Activated CD8-positive, alpha-beta memory T cell treated with anti-CD3 and anti-CD28 coated beads, Interleukin-2, amount 10 ng/mL, durations not matched to agents 7 days and 5 days (primary cell): ENCODE measurements at regions not wholly inside any gene's neighbourhood (a gene's known extent, or its start where the extent isn't known, plus 50 kb on each side); places are given as distances from the start of the nearest gene placed in this dataset.

Source experiments
- ATAC-seq: fragments of 150-1000 bp; cut with Tn5 transposase; one replicate; pipeline ENCODE4 v1.10.0; 2021; ENCODE audit warnings: moderate library complexity
- CTCF ChIA-PET: fragments of 350-600 bp; sonication (Branson Sonifier 250); formaldehyde crosslinking; loops from one replicate; lab custom pipeline; 2021; ENCODE audit warnings: antibody characterized with exemption; lab: Charles Lee
- DNase-seq: peaks from one replicate; pipeline ENCODE4 v3.0.0-alpha.2; 2020
- H3K27ac Mint-ChIP-seq: one replicate; pipeline ENCODE4 v1.8.0; 2021; ENCODE audit warnings: mild to moderate bottlenecking, mixed read lengths
- H3K27me3 Mint-ChIP-seq: one replicate; pipeline ENCODE4 v1.8.0; 2021; ENCODE audit warnings: mixed read lengths
- H3K36me3 Mint-ChIP-seq: one replicate; pipeline ENCODE4 v1.8.0; 2021; ENCODE audit warnings: mild to moderate bottlenecking, mixed read lengths
- H3K4me1 Mint-ChIP-seq: one replicate; pipeline ENCODE4 v1.8.0; 2021; ENCODE audit warnings: mixed read lengths
- H3K4me3 Mint-ChIP-seq: one replicate; pipeline ENCODE4 v1.8.0; 2021; ENCODE audit warnings: mild to moderate bottlenecking, moderate library complexity, mixed read lengths
- H3K9me3 Mint-ChIP-seq: one replicate; pipeline ENCODE4 v1.8.0; 2022; ENCODE audit warnings: low read depth, mixed read lengths

- Mint-ChIP-seq H3K4me1 (no peaks in the 10 kb centered on the region), H3K27ac (no peak overlapping the region), H3K36me3 (no peaks in the 10 kb centered on the region), H3K4me3 (no peak overlapping the region), H3K9me3 (peaks cover 2% of the 10 kb centered on the region), H3K27me3 (peaks cover 10% of the 10 kb centered on the region)
- ATAC-seq = no peak
- CTCF ChIA-PET = no interaction called here
- no peak for DNase-seq
These were observed 284.3 kb downstream of the ICOS start for GRCh38 chr2:204220896-204221295.

GRCh38 chr2:204223046-204223445 lies 286.5 kb downstream of the ICOS start:
- Mint-ChIP-seq H3K27ac (no peak overlapping the region), H3K27me3 (peaks cover 21% of the 10 kb centered on the region), H3K4me3 (no peak overlapping the region), H3K36me3 (no peaks in the 10 kb centered on the region), H3K4me1 (no peaks in the 10 kb centered on the region), H3K9me3 (peaks cover 2% of the 10 kb centered on the region)
- ATAC-seq (no peak), DNase-seq (no peak)
- CTCF ChIA-PET = no interaction called here

- Mint-ChIP-seq H3K36me3 (no peaks in the 10 kb centered on the region), H3K27ac (no peak overlapping the region), H3K27me3 (peaks cover 24% of the 10 kb centered on the region), H3K4me1 (no peaks in the 10 kb centered on the region), H3K4me3 (no peak overlapping the region), H3K9me3 (no peaks in the 10 kb centered on the region)
- ATAC-seq (no peak), DNase-seq (no peak)
- CTCF ChIA-PET = no interaction called here
These were observed 287.0 kb downstream of the ICOS start for GRCh38 chr2:204223544-204223943.

GRCh38 chr2:204225671-204226073 lies 289.1 kb downstream of the ICOS start:
- no peaks in the 10 kb centered on the region for H3K9me3 Mint-ChIP-seq
- no peak for DNase-seq
- no peaks in the 10 kb centered on the region for H3K36me3 Mint-ChIP-seq
- no peak overlapping the region for H3K27ac Mint-ChIP-seq
- H3K27me3 Mint-ChIP-seq = peaks cover 37% of the 10 kb centered on the region
- no peak for ATAC-seq
- H3K4me3 Mint-ChIP-seq = no peak overlapping the region
- H3K4me1 Mint-ChIP-seq = no peaks in the 10 kb centered on the region
- CTCF ChIA-PET = no interaction called here

GRCh38 chr2:204226305-204226880 lies 289.8 kb downstream of the ICOS start:
- ATAC-seq (no peak), DNase-seq (no peak)
- CTCF ChIA-PET = no interaction called here
- Mint-ChIP-seq H3K4me1 (no peaks in the 10 kb centered on the region), H3K4me3 (no peak overlapping the region), H3K9me3 (no peaks in the 10 kb centered on the region), H3K27me3 (peaks cover 39% of the 10 kb centered on the region), H3K27ac (no peak overlapping the region), H3K36me3 (no peaks in the 10 kb centered on the region)

GRCh38 chr2:204228169-204228886 lies 291.8 kb downstream of the ICOS start:
- ATAC-seq = no peak
- H3K9me3 Mint-ChIP-seq = no peaks in the 10 kb centered on the region
- H3K4me1 Mint-ChIP-seq = no peaks in the 10 kb centered on the region
- H3K4me3 Mint-ChIP-seq = no peak overlapping the region
- no peak overlapping the region for H3K27ac Mint-ChIP-seq
- no peaks in the 10 kb centered on the region for H3K36me3 Mint-ChIP-seq
- no peak for DNase-seq
- peaks cover 41% of the 10 kb centered on the region for H3K27me3 Mint-ChIP-seq
- CTCF ChIA-PET = no interaction called here

- CTCF ChIA-PET = no interaction called here
- no peaks in the 10 kb centered on the region for H3K4me1 Mint-ChIP-seq
- no peaks in the 10 kb centered on the region for H3K9me3 Mint-ChIP-seq
- ATAC-seq = no peak
- DNase-seq = no peak
- H3K4me3 Mint-ChIP-seq = no peak overlapping the region
- no peaks in the 10 kb centered on the region for H3K36me3 Mint-ChIP-seq
- H3K27me3 Mint-ChIP-seq = peaks cover 14% of the 10 kb centered on the region
- no peak overlapping the region for H3K27ac Mint-ChIP-seq
These were observed 297.7 kb downstream of the ICOS start for GRCh38 chr2:204234248-204234647.

GRCh38 chr2:204234879-204235278 lies 298.3 kb downstream of the ICOS start:
- no peaks in the 10 kb centered on the region for H3K9me3 Mint-ChIP-seq
- H3K4me1 Mint-ChIP-seq = no peaks in the 10 kb centered on the region
- CTCF ChIA-PET = no interaction called here
- no peak for ATAC-seq
- no peak overlapping the region for H3K27ac Mint-ChIP-seq
- H3K27me3 Mint-ChIP-seq = peaks cover 12% of the 10 kb centered on the region
- no peaks in the 10 kb centered on the region for H3K36me3 Mint-ChIP-seq
- no peak for DNase-seq
- H3K4me3 Mint-ChIP-seq = no peak overlapping the region

- Mint-ChIP-seq H3K4me3 (no peak overlapping the region), H3K36me3 (no peaks in the 10 kb centered on the region), H3K27ac (no peak overlapping the region), H3K9me3 (no peaks in the 10 kb centered on the region), H3K27me3 (peaks cover 12% of the 10 kb centered on the region), H3K4me1 (no peaks in the 10 kb centered on the region)
- DNase-seq (no peak), ATAC-seq (no peak)
- CTCF ChIA-PET = no interaction called here
These were observed 300.9 kb downstream of the ICOS start for GRCh38 chr2:204237416-204237815.

GRCh38 chr2:204239411-204240165 lies 303.0 kb downstream of the ICOS start:
- ATAC-seq (no peak), DNase-seq (no peak)
- H3K36me3 Mint-ChIP-seq = no peaks in the 10 kb centered on the region
- H3K9me3 Mint-ChIP-seq = no peaks in the 10 kb centered on the region
- no peak overlapping the region for H3K27ac Mint-ChIP-seq
- CTCF ChIA-PET = no interaction called here
- no peak overlapping the region for H3K4me3 Mint-ChIP-seq
- peaks cover 5% of the 10 kb centered on the region for H3K4me1 Mint-ChIP-seq
- peaks cover 19% of the 10 kb centered on the region for H3K27me3 Mint-ChIP-seq

- DNase-seq (no peak), ATAC-seq (no peak)
- Mint-ChIP-seq H3K27me3 (peaks cover 21% of the 10 kb centered on the region), H3K9me3 (no peaks in the 10 kb centered on the region), H3K27ac (no peak overlapping the region), H3K36me3 (no peaks in the 10 kb centered on the region), H3K4me3 (no peak overlapping the region), H3K4me1 (peaks cover 5% of the 10 kb centered on the region)
- CTCF ChIA-PET = no interaction called here
These were observed 304.3 kb upstream of the PARD3B start for GRCh38 chr2:204240961-204241360.

- H3K4me3 Mint-ChIP-seq = no peak overlapping the region
- no peaks in the 10 kb centered on the region for H3K9me3 Mint-ChIP-seq
- H3K27me3 Mint-ChIP-seq = peaks cover 31% of the 10 kb centered on the region
- DNase-seq = no peak
- no peak overlapping the region for H3K27ac Mint-ChIP-seq
- ATAC-seq = no peak
- CTCF ChIA-PET = no interaction called here
- H3K36me3 Mint-ChIP-seq = no peaks in the 10 kb centered on the region
- H3K4me1 Mint-ChIP-seq = peaks cover 3% of the 10 kb centered on the region
These were observed 295.8 kb upstream of the PARD3B start for GRCh38 chr2:204249437-204249836.

GRCh38 chr2:204250692-204251091 lies 294.6 kb upstream of the PARD3B start:
- CTCF ChIA-PET = interaction anchor here (1.0 to 2.1 kb wide), 2 partner anchors 9 to 11 kb away, joined by 4 to 6 read pairs; no protein-coding TSS in a partner anchor
- H3K4me3 Mint-ChIP-seq = no peak overlapping the region
- no peak for ATAC-seq

More at GRCh38 chr2:204250692-204251091, 294.6 kb upstream of the PARD3B start:
- H3K27ac Mint-ChIP-seq = no peak overlapping the region
- peaks cover 3% of the 10 kb centered on the region for H3K4me1 Mint-ChIP-seq
- DNase-seq = no peak
- peaks cover 32% of the 10 kb centered on the region for H3K27me3 Mint-ChIP-seq
- no peaks in the 10 kb centered on the region for H3K36me3 Mint-ChIP-seq
- H3K9me3 Mint-ChIP-seq = no peaks in the 10 kb centered on the region
